ENCODE measurements at regions not wholly inside any gene's neighbourhood (a gene's known extent, or its start where the extent isn't known, plus 50 kb on each side); places are given as distances from the start of the nearest gene placed in this dataset.

- no peaks in the 10 kb centered on the region for H3K79me1 ChIP-seq (ENCODE audit: low read depth, low read length)
- no peak overlapping the region for H2BK12ac ChIP-seq (ENCODE audit: low read length)
- no peak overlapping the region for H4K8ac ChIP-seq (ENCODE audit: low read depth, low read length)
- H3K27ac ChIP-seq (replicated peaks; ENCODE audit: low read length): no peak overlapping the region
- no peak overlapping the region for H3K9ac ChIP-seq (ENCODE audit: low read depth, low read length, poor library complexity)
- peak overlapping the region; percentile 25 for H2AFZ ChIP-seq (ENCODE audit: low read length)
- H3K4me1 ChIP-seq (ENCODE audit: control insufficient read depth in 2 of 2, insufficient read depth in 1 of 2, low read depth in 1 of 2, low read length in 2 of 2): no peaks in the 10 kb centered on the region
- no peak overlapping the region for H2BK120ac ChIP-seq (ENCODE audit: low read depth, low read length)
- H3K4me3 ChIP-seq (ENCODE audit: low read length in 2 of 2): no peak overlapping the region
- no peak overlapping the region for H3K14ac ChIP-seq (ENCODE audit: low read length)
- H2BK15ac ChIP-seq (ENCODE audit: low read length): no peak overlapping the region
- H3K36me3 ChIP-seq (replicated peaks in 1 of 2; ENCODE audit: control insufficient read depth in 2 of 2, insufficient read depth in 2 of 2, low read length in 2 of 2): no peaks in the 10 kb centered on the region
- WGBS, 2 donors (ENCODE audit: extremely low coverage in 2 of 2, insufficient read length in 2 of 2, insufficient replicate concordance in 1 of 2): no CpG with 5 or more reads among the region's 10 CpGs
- H2AK5ac ChIP-seq (ENCODE audit: low read depth, low read length): no peak overlapping the region
- no peak overlapping the region for H3K4ac ChIP-seq (ENCODE audit: low read length)
- no peak overlapping the region for H2BK5ac ChIP-seq (ENCODE audit: low read length)
- H3K9me3 ChIP-seq (replicated peaks in 1 of 2; ENCODE audit: control insufficient read depth in 2 of 2, insufficient read depth in 1 of 2, low read depth in 1 of 2, low read length in 2 of 2): no peaks in the 10 kb centered on the region
- no peak overlapping the region for H3K18ac ChIP-seq (ENCODE audit: low read length)
- H3K4me2 ChIP-seq (ENCODE audit: insufficient read depth, low read length, poor library complexity, severe bottlenecking): no peak overlapping the region
- H3K27me3 ChIP-seq (ENCODE audit: control insufficient read depth in 3 of 3, insufficient read depth in 3 of 3, low read depth in 1 of 3, low read length in 3 of 3): no peaks in the 10 kb centered on the region
- no peak overlapping the region for H4K91ac ChIP-seq (ENCODE audit: low read depth, low read length, poor library complexity)
- DNase-seq (ENCODE audit: low spot score): no peak
- no peak overlapping the region for H3K23ac ChIP-seq (ENCODE audit: low read depth, low read length, poor library complexity)
Observed at GRCh38 chr2:198371921-198372543, 567.6 kb downstream of the PLCL1 start.

DNA sequence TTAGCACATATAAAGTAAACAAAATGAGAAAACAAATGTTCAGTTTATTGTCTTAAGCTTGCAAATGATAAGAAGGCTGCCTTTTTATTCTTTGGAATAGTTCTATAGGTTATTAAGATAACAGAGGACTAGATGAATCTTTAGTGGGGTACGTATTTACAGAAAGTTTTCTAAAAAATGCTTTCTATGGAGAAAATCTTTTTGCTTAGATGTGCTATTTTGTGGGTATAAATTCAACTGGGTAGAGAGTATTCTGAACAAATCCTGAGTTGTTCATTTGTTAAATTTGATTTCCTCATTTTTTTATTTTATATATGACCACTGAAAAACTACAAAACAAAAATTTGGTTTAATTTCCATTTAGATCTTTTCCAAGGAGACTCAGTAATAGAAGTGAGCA, 566.9 kb downstream of the PLCL1 start:
- no peaks in the 10 kb centered on the region for H3K27me3 ChIP-seq (ENCODE audit: control insufficient read depth in 3 of 3, insufficient read depth in 3 of 3, low read depth in 1 of 3, low read length in 3 of 3)
- no peak overlapping the region for H3K4me3 ChIP-seq (ENCODE audit: low read length in 2 of 2)
- H2BK120ac ChIP-seq (ENCODE audit: low read depth, low read length): no peak overlapping the region
- H2AK5ac ChIP-seq (ENCODE audit: low read depth, low read length): no peak overlapping the region
- H3K79me1 ChIP-seq (ENCODE audit: low read depth, low read length): no peaks in the 10 kb centered on the region
- no peaks in the 10 kb centered on the region for H3K4me1 ChIP-seq (ENCODE audit: control insufficient read depth in 2 of 2, insufficient read depth in 1 of 2, low read depth in 1 of 2, low read length in 2 of 2)
- no peak overlapping the region for H4K8ac ChIP-seq (ENCODE audit: low read depth, low read length)
- no peak overlapping the region for H2BK15ac ChIP-seq (ENCODE audit: low read length)
- H3K14ac ChIP-seq (ENCODE audit: low read length): no peak overlapping the region
- no peak for DNase-seq (ENCODE audit: low spot score)
- no peak overlapping the region for H3K18ac ChIP-seq (ENCODE audit: low read length)
- no peak overlapping the region for H2BK12ac ChIP-seq (ENCODE audit: low read length)
- H3K27ac ChIP-seq (replicated peaks; ENCODE audit: low read length): no peak overlapping the region
- no peak overlapping the region for H2AFZ ChIP-seq (ENCODE audit: low read length)
- H3K9me3 ChIP-seq (replicated peaks in 1 of 2; ENCODE audit: control insufficient read depth in 2 of 2, insufficient read depth in 1 of 2, low read depth in 1 of 2, low read length in 2 of 2): no peaks in the 10 kb centered on the region
- WGBS, 2 donors (ENCODE audit: extremely low coverage in 2 of 2, insufficient read length in 2 of 2, insufficient replicate concordance in 1 of 2): no CpG with 5 or more reads among the region's 1 CpG
- no peak overlapping the region for H4K91ac ChIP-seq (ENCODE audit: low read depth, low read length, poor library complexity)
- no peak overlapping the region for H3K4ac ChIP-seq (ENCODE audit: low read length)
- no peak overlapping the region for H3K9ac ChIP-seq (ENCODE audit: low read depth, low read length, poor library complexity)
- H3K23ac ChIP-seq (ENCODE audit: low read depth, low read length, poor library complexity): no peak overlapping the region
- no peak overlapping the region for H3K4me2 ChIP-seq (ENCODE audit: insufficient read depth, low read length, poor library complexity, severe bottlenecking)
- H2BK5ac ChIP-seq (ENCODE audit: low read length): no peak overlapping the region
- no peaks in the 10 kb centered on the region for H3K36me3 ChIP-seq (replicated peaks in 1 of 2; ENCODE audit: control insufficient read depth in 2 of 2, insufficient read depth in 2 of 2, low read length in 2 of 2)

DNA sequence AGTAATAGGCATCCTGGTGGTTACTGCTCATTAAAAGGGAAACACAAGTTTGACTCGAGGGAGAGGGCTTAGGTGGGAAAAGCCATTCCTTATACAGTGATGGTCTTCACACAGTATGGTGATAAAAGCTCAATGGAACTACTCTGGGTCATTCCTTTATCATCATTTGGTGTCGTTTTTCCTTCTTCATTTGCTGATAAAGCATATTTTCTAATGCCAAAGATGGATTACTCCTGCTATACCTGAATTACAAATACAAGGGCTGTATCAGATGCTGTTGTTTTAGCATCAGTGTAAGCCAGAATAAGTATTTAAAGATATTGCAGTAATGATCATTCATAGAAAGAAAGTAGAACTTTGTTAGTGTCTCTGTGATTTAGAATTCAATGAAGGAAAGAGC, 563.7 kb downstream of the PLCL1 start:
- no peaks in the 10 kb centered on the region for H3K79me1 ChIP-seq (ENCODE audit: low read depth, low read length)
- no CpG with 5 or more reads among the region's 2 CpGs for WGBS, 2 donors (ENCODE audit: extremely low coverage in 2 of 2, insufficient read length in 2 of 2, insufficient replicate concordance in 1 of 2)
- H3K36me3 ChIP-seq (replicated peaks in 1 of 2; ENCODE audit: control insufficient read depth in 2 of 2, insufficient read depth in 2 of 2, low read length in 2 of 2): no peaks in the 10 kb centered on the region
- H2BK15ac ChIP-seq (ENCODE audit: low read length): no peak overlapping the region
- H3K18ac ChIP-seq (ENCODE audit: low read length): no peak overlapping the region
- no peaks in the 10 kb centered on the region for H3K27me3 ChIP-seq (ENCODE audit: control insufficient read depth in 3 of 3, insufficient read depth in 3 of 3, low read depth in 1 of 3, low read length in 3 of 3)
- H2AK5ac ChIP-seq (ENCODE audit: low read depth, low read length): no peak overlapping the region
- H2AFZ ChIP-seq (ENCODE audit: low read length): no peak overlapping the region
- no peaks in the 10 kb centered on the region for H3K9me3 ChIP-seq (replicated peaks in 1 of 2; ENCODE audit: control insufficient read depth in 2 of 2, insufficient read depth in 1 of 2, low read depth in 1 of 2, low read length in 2 of 2)
- no peak overlapping the region for H3K14ac ChIP-seq (ENCODE audit: low read length)
- no peak overlapping the region for H3K27ac ChIP-seq (replicated peaks; ENCODE audit: low read length)
- H3K4ac ChIP-seq (ENCODE audit: low read length): no peak overlapping the region
- H3K4me2 ChIP-seq (ENCODE audit: insufficient read depth, low read length, poor library complexity, severe bottlenecking): no peak overlapping the region
- no peak overlapping the region for H2BK120ac ChIP-seq (ENCODE audit: low read depth, low read length)
- no peak overlapping the region for H4K8ac ChIP-seq (ENCODE audit: low read depth, low read length)
- no peak overlapping the region for H3K4me3 ChIP-seq (ENCODE audit: low read length in 2 of 2)
- DNase-seq (ENCODE audit: low spot score): no peak
- H3K4me1 ChIP-seq (ENCODE audit: control insufficient read depth in 2 of 2, insufficient read depth in 1 of 2, low read depth in 1 of 2, low read length in 2 of 2): no peaks in the 10 kb centered on the region
- H2BK12ac ChIP-seq (ENCODE audit: low read length): no peak overlapping the region
- H3K23ac ChIP-seq (ENCODE audit: low read depth, low read length, poor library complexity): no peak overlapping the region
- H2BK5ac ChIP-seq (ENCODE audit: low read length): no peak overlapping the region
- no peak overlapping the region for H4K91ac ChIP-seq (ENCODE audit: low read depth, low read length, poor library complexity)
- H3K9ac ChIP-seq (ENCODE audit: low read depth, low read length, poor library complexity): no peak overlapping the region

DNA sequence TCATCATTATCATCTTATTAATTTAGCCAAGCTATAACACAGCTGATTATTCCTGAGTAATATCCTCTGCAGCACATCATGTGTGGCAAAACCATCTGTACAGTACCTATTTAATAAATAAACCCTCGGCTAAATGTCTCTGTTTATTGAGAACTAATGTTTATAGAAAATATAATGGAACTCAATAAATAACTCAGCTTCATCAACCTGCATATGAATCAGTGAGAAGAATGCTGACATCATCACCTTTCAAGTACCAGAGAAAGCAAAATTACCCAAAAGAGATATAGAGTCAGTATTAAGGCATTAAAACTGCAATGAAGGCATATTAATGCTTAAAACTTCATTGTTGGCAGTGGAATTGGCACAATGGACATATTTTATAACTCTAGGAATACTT, 558.3 kb downstream of the PLCL1 start:
- no peak overlapping the region for H2AK5ac ChIP-seq (ENCODE audit: low read depth, low read length)
- no peak overlapping the region for H2AFZ ChIP-seq (ENCODE audit: low read length)
- no peak overlapping the region for H3K4me3 ChIP-seq (ENCODE audit: low read length in 2 of 2)
- DNase-seq (ENCODE audit: low spot score): no peak
- H3K36me3 ChIP-seq (replicated peaks in 1 of 2; ENCODE audit: control insufficient read depth in 2 of 2, insufficient read depth in 2 of 2, low read length in 2 of 2): no peaks in the 10 kb centered on the region
- no peak overlapping the region for H3K27ac ChIP-seq (replicated peaks; ENCODE audit: low read length)
- H3K79me1 ChIP-seq (ENCODE audit: low read depth, low read length): no peaks in the 10 kb centered on the region
- no peaks in the 10 kb centered on the region for H3K9me3 ChIP-seq (replicated peaks in 1 of 2; ENCODE audit: control insufficient read depth in 2 of 2, insufficient read depth in 1 of 2, low read depth in 1 of 2, low read length in 2 of 2)
- no peak overlapping the region for H2BK5ac ChIP-seq (ENCODE audit: low read length)
- no peak overlapping the region for H3K18ac ChIP-seq (ENCODE audit: low read length)
- H3K27me3 ChIP-seq (ENCODE audit: control insufficient read depth in 3 of 3, insufficient read depth in 3 of 3, low read depth in 1 of 3, low read length in 3 of 3): no peaks in the 10 kb centered on the region
- H3K14ac ChIP-seq (ENCODE audit: low read length): no peak overlapping the region
- no peak overlapping the region for H4K8ac ChIP-seq (ENCODE audit: low read depth, low read length)
- H3K4ac ChIP-seq (ENCODE audit: low read length): no peak overlapping the region
- no peak overlapping the region for H3K9ac ChIP-seq (ENCODE audit: low read depth, low read length, poor library complexity)
- no peak overlapping the region for H4K91ac ChIP-seq (ENCODE audit: low read depth, low read length, poor library complexity)
- no CpG with 5 or more reads among the region's 1 CpG for WGBS, 2 donors (ENCODE audit: extremely low coverage in 2 of 2, insufficient read length in 2 of 2, insufficient replicate concordance in 1 of 2)
- no peak overlapping the region for H2BK12ac ChIP-seq (ENCODE audit: low read length)
- H2BK15ac ChIP-seq (ENCODE audit: low read length): no peak overlapping the region
- no peak overlapping the region for H2BK120ac ChIP-seq (ENCODE audit: low read depth, low read length)
- no peak overlapping the region for H3K23ac ChIP-seq (ENCODE audit: low read depth, low read length, poor library complexity)
- H3K4me2 ChIP-seq (ENCODE audit: insufficient read depth, low read length, poor library complexity, severe bottlenecking): no peak overlapping the region
- no peaks in the 10 kb centered on the region for H3K4me1 ChIP-seq (ENCODE audit: control insufficient read depth in 2 of 2, insufficient read depth in 1 of 2, low read depth in 1 of 2, low read length in 2 of 2)
